H1 (cell line): ENCODE measurements at regions not wholly inside any gene's neighbourhood (a gene's known extent, or its start where the extent isn't known, plus 50 kb on each side); places are given as distances from the start of the nearest gene placed in this dataset.

Experiments used
- ASH2L ChIP-seq: fragments of 200-600, 300-600 bp; sonication (generic); IDR thresholded peaks from one replicate; pipeline ENCODE4 v1.7.1; 2017; ENCODE audit warnings: low read length
- EZH2 ChIP-seq: fragments of 200-600 bp; sonication (generic); IDR thresholded peaks from 2 replicates; pipeline ENCODE4 v1.7.1; 2012; ENCODE audit warnings: low read depth, mild to moderate bottlenecking, moderate library complexity, low read length, inconsistent platforms; ENCODE audit not compliant: severe bottlenecking
- POLR2AphosphoS5 ChIP-seq: IDR thresholded peaks from 2 replicates; pipeline ENCODE4 v1.6.1; 2011; ENCODE audit warnings: low read depth, low read length
- SP2 ChIP-seq: IDR thresholded peaks from 2 replicates; pipeline ENCODE4 v1.6.1; 2012; ENCODE audit warnings: mild to moderate bottlenecking, low read length, inconsistent platforms
- USF2 ChIP-seq: IDR thresholded peaks from 2 replicates; pipeline ENCODE4 v1.6.1; 2011; ENCODE audit warnings: low read length, improper control_type of control experiment

GRCh38 chr1:96882096-96882495 lies 160.5 kb downstream of the PTBP2 start (continued):
- TF ChIP-seq USF2 = no peak
- no peak for TF ChIP-seq POLR2AphosphoS5
- no peak for TF ChIP-seq SP2
- TF ChIP-seq EZH2 = no peak
- no peak for TF ChIP-seq ASH2L
